22Rv1 (cell line): ENCODE measurements at regions not wholly inside any gene's neighbourhood (a gene's known extent, or its start where the extent isn't known, plus 50 kb on each side); places are given as distances from the start of the nearest gene placed in this dataset.

Experiments used
- CTCF ChIP-seq: fragments of 450-650 bp; IDR thresholded peaks from 2 replicates; pipeline ENCODE4 v1.5.1; 2017; ENCODE audit warnings: mild to moderate bottlenecking
- ZFX ChIP-seq: fragments of 450-650 bp; IDR thresholded peaks from 2 replicates; pipeline ENCODE4 v1.6.1; 2017; ENCODE audit warnings: antibody characterized with exemption, borderline replicate concordance

- no peak for TF ChIP-seq CTCF
- TF ChIP-seq ZFX = no peak
Measured at GRCh38 chr18:70643812-70644211, 355.0 kb downstream of the SOCS6 start.
